GM23248 (cell line): ENCODE measurements at regions not wholly inside any gene's neighbourhood (a gene's known extent, or its start where the extent isn't known, plus 50 kb on each side); places are given as distances from the start of the nearest gene placed in this dataset.

Source experiments
- DNase-seq: peaks from one replicate; pipeline ENCODE4 v3.0.0-alpha.2; 2015
- H2AFZ ChIP-seq: fragments of 200-600 bp; sonication (generic); 2 replicates; pipeline ENCODE4 v1.6.1; 2016; ENCODE audit warnings: antibody characterized with exemption
- H3F3A ChIP-seq: fragments of 200-600 bp; sonication (generic); 2 replicates; pipeline ENCODE4 v1.6.1; 2016; ENCODE audit warnings: mild to moderate bottlenecking, antibody characterized with exemption, mixed run types; ENCODE audit not compliant: insufficient read depth
- H3K27ac ChIP-seq: fragments of 200-600 bp; sonication (generic); 2 replicates; pipeline ENCODE4 v1.5.1; 2016; ENCODE audit warnings: mild to moderate bottlenecking
- H3K27me3 ChIP-seq: fragments of 200-600 bp; sonication (generic); replicated peaks from 2 replicates; pipeline ENCODE4 v1.6.1; 2016; ENCODE audit warnings: mild to moderate bottlenecking; ENCODE audit not compliant: insufficient read depth
- H3K36me3 ChIP-seq: fragments of 200-600 bp; sonication (generic); 2 replicates; pipeline ENCODE4 v1.6.1; 2016; ENCODE audit warnings: low read depth, mild to moderate bottlenecking
- H3K4me1 ChIP-seq: fragments of 200-600 bp; sonication (generic); 2 replicates; pipeline ENCODE4 v1.6.1; 2016; ENCODE audit warnings: mild to moderate bottlenecking; ENCODE audit not compliant: insufficient read depth
- H3K4me2 ChIP-seq: fragments of 200-600 bp; sonication (generic); one replicate; pipeline ENCODE4 v1.6.1; 2016; ENCODE audit warnings: mild to moderate bottlenecking; ENCODE audit not compliant: unreplicated experiment
- H3K4me3 ChIP-seq: fragments of 200-600 bp; sonication (generic); 2 replicates; pipeline ENCODE4 v1.5.1; 2016; ENCODE audit warnings: mild to moderate bottlenecking
- H3K79me2 ChIP-seq: fragments of 200-600 bp; sonication (generic); 2 replicates; pipeline ENCODE4 v1.6.1; 2016; ENCODE audit warnings: mild to moderate bottlenecking; ENCODE audit not compliant: insufficient read depth
- H3K9ac ChIP-seq: fragments of 200-600 bp; sonication (generic); 2 replicates; pipeline ENCODE4 v1.6.1; 2016; ENCODE audit warnings: mild to moderate bottlenecking
- H3K9me2 ChIP-seq: fragments of 200-600 bp; sonication (generic); 2 replicates; pipeline ENCODE4 v1.6.1; 2016; ENCODE audit warnings: mixed run types, mild to moderate bottlenecking, moderate library complexity; ENCODE audit not compliant: insufficient read depth
- H3K9me3 ChIP-seq: fragments of 200-600 bp; sonication (generic); one replicate; pipeline ENCODE4 v1.6.1; 2017; ENCODE audit warnings: low read depth
- H4K20me1 ChIP-seq: fragments of 200-600 bp; sonication (generic); 2 replicates; pipeline ENCODE4 v1.6.0; 2016; ENCODE audit not compliant: insufficient read depth
- EZH2 ChIP-seq: fragments of 200-600 bp; sonication (generic); IDR thresholded peaks from 2 replicates; pipeline ENCODE4 v1.6.1; 2018; ENCODE audit warnings: antibody characterized with exemption, mild to moderate bottlenecking; ENCODE audit not compliant: insufficient read depth, poor library complexity, severe bottlenecking
- EZH2phosphoT487 ChIP-seq: fragments of 200-600 bp; sonication (generic); IDR thresholded peaks from 2 replicates; pipeline ENCODE4 v1.6.1; 2018; ENCODE audit warnings: antibody characterized with exemption, moderate library complexity, mild to moderate bottlenecking, low read depth; ENCODE audit not compliant: insufficient read depth
- WGBS, 2 experiments: methylation state at CpG; one replicate each; pipeline ENCODE4 v1.1.6; 2015 to 2017; ENCODE audit warnings: low lambda C conversion rate in 2 of 2, low coverage in 1 of 2; ENCODE audit errors: missing lambda C conversion rate in 2 of 2; 5-methylcytosine and 5-hydroxymethylcytosine counted together
- in situ Hi-C: fragments of 300-500 bp; cut with MboI; formaldehyde crosslinking; loops from 2 replicates; pipeline ENCODE4 v1.15.0; 2020

GRCh38 chr2:176652300-176653182, 383.3 kb downstream of the MTX2 start:
- WGBS, 2 experiments, result 55 to 57% methylated on average over 9 of the region's 9 CpGs
- in situ Hi-C loops, result loop anchor here (10.0 kb wide), 1 partner anchor 162 kb away; no protein-coding TSS in a partner anchor

GRCh38 chr2:176653479-176654443, 384.5 kb downstream of the MTX2 start:
- peak overlapping the region; percentile 76 for H2AFZ ChIP-seq
- DNase-seq, result peak; percentile 91
- in situ Hi-C loops, result loop anchor here (10.0 kb wide), 1 partner anchor 161 kb away; no protein-coding TSS in a partner anchor
- H3K27me3 ChIP-seq, result no peaks in the 10 kb centered on the region
- H3K9me3 ChIP-seq, result no peaks in the 10 kb centered on the region
- WGBS, 2 experiments, result 29% methylated on average over 10 of the region's 10 CpGs
- TF ChIP-seq EZH2 (no peak), EZH2phosphoT487 (no peak)
- H3K36me3 ChIP-seq, result no peaks in the 10 kb centered on the region
- peaks cover 14% of the 10 kb centered on the region for H3K4me1 ChIP-seq
- H3K4me2 ChIP-seq, result peak overlapping the region; percentile 32
- H3K4me3 ChIP-seq, result peak overlapping the region; percentile 19; the same call in 1 of the 2 replicates
- H3F3A ChIP-seq, result 0 out of 2 replicates have a peak, but pooled peaks cover 8% of the 10 kb centered on the region
- no peaks in the 10 kb centered on the region for H3K9me2 ChIP-seq
- peak overlapping the region; percentile 23 for H3K27ac ChIP-seq
- no peaks in the 10 kb centered on the region for H4K20me1 ChIP-seq
- H3K9ac ChIP-seq, result 0 out of 2 replicates have a peak overlapping the region, but pooled peaks have one; percentile 5
- H3K79me2 ChIP-seq, result no peaks in the 10 kb centered on the region

More at GRCh38 chr2:176652300-176653182, 383.3 kb downstream of the MTX2 start:
- 0 out of 2 replicates have a peak overlapping the region, but pooled peaks have one; percentile 13 for H2AFZ ChIP-seq
- H4K20me1 ChIP-seq, result no peaks in the 10 kb centered on the region
- H3K36me3 ChIP-seq, result no peaks in the 10 kb centered on the region
- H3K4me3 ChIP-seq, result no peak overlapping the region
- 0 out of 2 replicates have a peak, but pooled peaks cover 8% of the 10 kb centered on the region for H3F3A ChIP-seq
- H3K9ac ChIP-seq, result no peak overlapping the region
- peak; percentile 81 for DNase-seq
- H3K79me2 ChIP-seq, result no peaks in the 10 kb centered on the region
- H3K9me3 ChIP-seq, result no peaks in the 10 kb centered on the region
- no peaks in the 10 kb centered on the region for H3K9me2 ChIP-seq
- H3K4me2 ChIP-seq, result peak overlapping the region; percentile 26
- TF ChIP-seq EZH2, result no peak
- no peak for TF ChIP-seq EZH2phosphoT487
- no peak overlapping the region for H3K27ac ChIP-seq
- H3K27me3 ChIP-seq, result no peaks in the 10 kb centered on the region
- H3K4me1 ChIP-seq, result peaks cover 14% of the 10 kb centered on the region

- DNase-seq, result no peak
- WGBS, 2 experiments, result 30 to 66% methylated on average over 1 to 2 of the region's 2 CpGs
- no peak overlapping the region for H3K4me3 ChIP-seq
- TF ChIP-seq EZH2 (no peak), EZH2phosphoT487 (no peak)
- H2AFZ ChIP-seq, result no peak overlapping the region
- no peaks in the 10 kb centered on the region for H4K20me1 ChIP-seq
- no peak overlapping the region for H3K27ac ChIP-seq
- no peaks in the 10 kb centered on the region for H3K9me3 ChIP-seq
- H3F3A ChIP-seq, result 0 out of 2 replicates have a peak, but pooled peaks cover 8% of the 10 kb centered on the region
- H3K9ac ChIP-seq, result no peak overlapping the region
- no peaks in the 10 kb centered on the region for H3K9me2 ChIP-seq
- no peaks in the 10 kb centered on the region for H3K79me2 ChIP-seq
- in situ Hi-C loops, result loop anchor here (10.0 kb wide), 1 partner anchor 159 kb away; no protein-coding TSS in a partner anchor
- no peaks in the 10 kb centered on the region for H3K36me3 ChIP-seq
- H3K4me1 ChIP-seq, result peaks cover 11% of the 10 kb centered on the region
- no peaks in the 10 kb centered on the region for H3K27me3 ChIP-seq
- H3K4me2 ChIP-seq, result no peak overlapping the region
Measured at GRCh38 chr2:176656038-176656775, 387.0 kb downstream of the MTX2 start.
